Peyer's patch (tissue), 4 donors: ENCODE measurements at regions not wholly inside any gene's neighbourhood (a gene's known extent, or its start where the extent isn't known, plus 50 kb on each side); places are given as distances from the start of the nearest gene placed in this dataset.

Experiments used
- POLR2A ChIP-seq, 2 donors: fragments of 450-650 bp; IDR thresholded peaks; one replicate each; pipeline ENCODE4 v1.5.1; 2017; ENCODE audit warnings: antibody characterized with exemption in 2 of 2, mild to moderate bottlenecking in 2 of 2, moderate library complexity in 2 of 2
- TF ChIP-seq, protein P1 (sequence below), 6 experiments: fragments of 450-650 bp in 4 of 6; fragments of 200-600 bp in 2 of 6; sonication (generic) in 1 of 6; IDR thresholded peaks; one replicate each; pipeline ENCODE4 v1.5.1; 2017 to 2019; ENCODE audit warnings: antibody characterized with exemption in 6 of 6, mild to moderate bottlenecking in 3 of 6, moderate library complexity in 1 of 6

- TF ChIP-seq, protein P1, sequence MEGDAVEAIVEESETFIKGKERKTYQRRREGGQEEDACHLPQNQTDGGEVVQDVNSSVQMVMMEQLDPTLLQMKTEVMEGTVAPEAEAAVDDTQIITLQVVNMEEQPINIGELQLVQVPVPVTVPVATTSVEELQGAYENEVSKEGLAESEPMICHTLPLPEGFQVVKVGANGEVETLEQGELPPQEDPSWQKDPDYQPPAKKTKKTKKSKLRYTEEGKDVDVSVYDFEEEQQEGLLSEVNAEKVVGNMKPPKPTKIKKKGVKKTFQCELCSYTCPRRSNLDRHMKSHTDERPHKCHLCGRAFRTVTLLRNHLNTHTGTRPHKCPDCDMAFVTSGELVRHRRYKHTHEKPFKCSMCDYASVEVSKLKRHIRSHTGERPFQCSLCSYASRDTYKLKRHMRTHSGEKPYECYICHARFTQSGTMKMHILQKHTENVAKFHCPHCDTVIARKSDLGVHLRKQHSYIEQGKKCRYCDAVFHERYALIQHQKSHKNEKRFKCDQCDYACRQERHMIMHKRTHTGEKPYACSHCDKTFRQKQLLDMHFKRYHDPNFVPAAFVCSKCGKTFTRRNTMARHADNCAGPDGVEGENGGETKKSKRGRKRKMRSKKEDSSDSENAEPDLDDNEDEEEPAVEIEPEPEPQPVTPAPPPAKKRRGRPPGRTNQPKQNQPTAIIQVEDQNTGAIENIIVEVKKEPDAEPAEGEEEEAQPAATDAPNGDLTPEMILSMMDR (IDR thresholded peaks at IDR 0.05), result no peak
- TF ChIP-seq POLR2A (IDR thresholded peaks at IDR 0.05), result no peak
Observed at GRCh38 chr2:196324211-196324610, 152.8 kb upstream of the STK17B start.
